HG02938 (cell line): ENCODE measurements at regions not wholly inside any gene's neighbourhood (a gene's known extent, or its start where the extent isn't known, plus 50 kb on each side); places are given as distances from the start of the nearest gene placed in this dataset.

Experiments
- ATAC-seq: cut with Tn5 transposase; IDR thresholded peaks from one replicate; pipeline ENCODE4 v1.9.1; 2021; ENCODE audit warnings: mild to moderate bottlenecking, moderate library complexity; ENCODE audit not compliant: unreplicated experiment

DNA sequence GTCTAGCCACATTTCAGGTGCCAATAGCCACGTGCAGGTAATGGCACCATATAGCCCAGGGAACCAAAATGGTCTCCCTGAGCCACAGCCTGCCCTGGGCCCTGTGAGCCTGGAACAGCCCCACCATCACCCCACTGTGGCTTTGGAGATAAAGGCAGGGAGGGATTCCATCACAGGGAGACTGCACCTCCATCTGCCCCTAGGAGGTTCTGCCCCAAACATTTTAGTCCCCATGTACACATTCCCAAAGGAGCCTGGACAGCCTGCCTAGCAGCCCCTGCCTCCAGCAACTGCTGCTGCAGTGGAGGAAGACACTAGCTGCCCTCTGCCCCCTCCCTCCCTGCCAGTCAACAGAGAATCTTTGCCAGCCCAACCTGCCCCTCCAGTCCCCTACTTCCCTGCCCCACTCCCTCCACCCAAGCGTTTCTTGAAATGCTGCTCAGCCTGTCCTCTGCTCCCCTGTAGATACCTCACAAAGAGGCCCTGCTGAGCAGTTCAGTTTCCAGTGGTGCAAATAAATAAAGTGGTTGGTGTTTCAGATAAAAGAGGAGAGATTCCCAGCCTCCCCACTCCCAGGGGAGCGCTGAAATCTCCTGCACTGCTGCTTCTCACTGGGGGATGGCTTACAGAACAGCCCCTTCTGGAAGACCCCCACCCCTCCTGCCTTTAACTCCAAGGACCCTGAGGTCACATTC lies 921.8 kb downstream of the UQCRFS1 start:
- ATAC-seq = no peak

DNA sequence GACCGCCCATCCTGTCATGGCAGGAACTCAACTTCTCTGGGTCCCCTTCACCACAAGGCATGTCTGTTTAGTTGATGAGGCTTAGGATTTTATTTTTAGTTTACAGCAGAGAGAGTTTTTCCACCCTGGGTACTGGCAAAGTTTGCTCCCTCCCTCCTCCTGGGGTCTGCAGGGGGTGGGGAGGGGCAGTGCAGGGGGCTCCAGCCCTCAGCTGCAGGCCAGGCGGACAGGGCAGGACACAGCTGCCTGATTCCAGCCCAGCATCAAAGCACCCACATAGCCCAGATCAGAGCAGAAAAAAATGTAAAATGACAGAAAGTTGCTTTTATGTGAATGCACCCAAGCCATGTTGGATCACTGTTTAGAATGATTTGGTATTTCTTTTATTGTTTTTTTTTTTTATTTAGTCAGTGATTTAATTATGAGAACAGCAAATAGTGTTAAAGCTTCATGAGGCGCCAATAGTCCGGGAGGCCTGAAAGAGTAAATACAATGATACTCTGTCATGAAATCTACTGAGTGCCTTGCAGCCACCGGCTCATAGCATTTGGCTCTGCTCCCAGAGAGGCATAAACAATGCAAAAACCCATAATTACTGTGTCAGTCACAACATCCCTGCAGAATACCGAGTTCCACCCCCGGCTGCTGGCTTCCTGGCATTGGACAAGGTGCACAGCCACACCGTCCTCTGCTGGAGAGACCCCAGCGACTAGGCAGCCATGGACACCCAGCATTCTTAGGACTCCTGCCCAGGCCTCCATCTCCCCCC lies 923.5 kb downstream of the UQCRFS1 start:
- ATAC-seq = no peak

DNA sequence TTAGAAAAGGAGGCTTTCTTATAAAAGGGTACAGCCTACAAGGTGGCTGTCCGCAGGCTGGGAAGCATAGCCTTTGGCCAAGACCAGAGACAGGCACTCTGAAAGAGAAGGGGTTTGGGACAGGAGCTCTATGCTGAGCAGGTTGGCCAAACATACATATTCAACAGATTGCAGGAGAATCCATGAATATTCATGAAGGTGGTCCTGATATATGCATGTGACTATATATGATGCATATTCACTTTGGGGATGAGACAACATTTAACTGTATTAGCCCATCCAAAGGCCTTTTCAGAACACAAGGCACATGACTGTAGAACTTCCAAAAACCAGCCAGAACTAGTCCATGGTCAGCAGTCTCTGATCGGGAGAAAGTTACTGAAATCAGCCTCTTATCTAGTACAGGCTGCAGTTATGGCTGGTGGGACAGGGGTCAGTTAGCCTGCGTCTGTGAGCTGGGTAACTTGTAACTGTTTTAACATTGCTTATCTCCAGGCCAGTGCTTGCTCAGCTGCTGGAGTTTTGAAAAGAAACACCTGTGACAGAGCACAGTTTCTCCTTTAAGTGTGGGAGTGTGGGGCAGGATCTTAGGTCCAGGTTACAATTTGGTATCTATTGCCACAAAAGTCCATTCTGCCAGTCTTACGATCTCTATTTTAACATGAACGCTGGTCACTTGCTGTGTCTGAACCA lies 924.2 kb downstream of the UQCRFS1 start:
- no peak for ATAC-seq

DNA sequence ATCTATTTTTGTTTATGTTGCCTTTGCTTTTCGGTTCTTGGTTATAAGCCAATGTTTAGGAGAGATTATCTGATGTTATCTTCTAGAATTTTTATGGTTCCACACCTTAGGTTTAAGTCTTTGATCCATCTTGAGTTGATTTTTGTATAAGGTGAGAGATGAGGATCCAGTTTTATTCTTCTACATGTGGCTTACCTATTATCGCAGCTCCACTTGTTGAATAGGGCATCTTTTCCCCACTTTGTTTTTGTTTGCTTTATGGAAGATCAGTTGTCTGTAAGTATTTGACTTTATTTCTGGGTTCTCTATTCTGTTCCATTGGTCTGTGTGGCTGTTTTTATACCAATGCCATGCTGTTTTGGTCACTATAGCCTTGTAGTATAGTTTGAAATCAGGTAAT lies 927.0 kb downstream of the UQCRFS1 start:
- no peak for ATAC-seq

DNA sequence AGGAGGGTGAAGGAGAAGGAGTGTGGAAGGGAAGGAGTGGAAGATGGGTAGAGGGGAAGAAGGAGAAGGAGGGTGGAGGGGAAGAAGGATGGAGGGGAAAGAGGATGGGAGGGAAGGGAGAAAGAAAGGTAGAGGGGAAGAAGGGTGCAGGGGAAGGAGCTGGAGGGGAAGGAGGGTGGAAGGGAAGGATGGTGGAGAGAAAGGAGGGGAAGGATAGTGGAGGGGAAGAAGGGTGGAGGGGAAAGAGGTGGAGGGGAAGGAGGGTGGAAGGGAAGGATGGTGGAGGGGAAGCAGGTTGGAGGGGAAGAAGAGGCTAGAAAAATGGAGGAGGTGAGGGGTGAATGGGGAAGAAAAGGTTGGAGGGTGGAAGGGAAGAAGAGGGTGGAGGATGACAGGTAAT lies 927.9 kb downstream of the UQCRFS1 start:
- ATAC-seq = no peak

DNA sequence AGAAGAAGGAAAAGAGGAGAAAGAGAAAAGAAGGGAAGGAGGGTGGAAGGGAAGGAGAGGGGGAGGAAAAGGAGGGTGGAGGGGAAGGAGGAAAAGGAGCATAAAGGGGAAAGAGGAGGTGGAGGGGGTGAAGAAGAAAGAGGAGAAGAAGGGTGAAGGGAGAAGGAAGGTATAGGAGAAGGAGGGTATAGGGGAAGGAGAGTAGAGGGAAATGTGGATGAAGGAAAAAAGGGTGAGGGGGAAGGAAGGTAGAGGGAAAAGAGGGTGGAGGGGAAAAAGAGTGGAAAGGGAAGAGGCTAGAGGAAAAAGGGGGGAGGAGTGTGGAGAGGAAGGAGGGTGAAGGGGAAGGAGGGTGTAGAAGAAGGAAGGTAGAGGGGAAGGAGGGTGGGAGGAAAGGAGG lies 928.6 kb downstream of the UQCRFS1 start:
- no peak for ATAC-seq

DNA sequence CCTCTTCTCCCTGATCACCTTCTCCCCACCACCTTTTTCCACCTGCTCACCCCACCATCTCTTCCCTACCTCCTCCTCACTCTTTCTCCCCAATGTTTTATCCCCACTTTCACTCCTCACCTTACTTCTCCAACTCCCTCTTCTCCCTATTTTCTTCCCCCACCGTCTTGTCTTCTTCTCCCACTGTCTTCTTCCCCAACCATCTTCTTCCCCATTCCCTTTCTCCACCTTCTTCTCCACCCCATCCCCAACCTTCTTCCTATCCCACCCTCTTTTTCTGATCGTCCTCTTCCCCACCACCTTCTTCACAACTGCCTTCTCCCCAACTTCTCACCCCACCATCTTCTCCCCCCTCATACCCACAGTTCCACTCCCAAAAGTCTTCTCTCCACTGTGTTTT lies 929.4 kb downstream of the UQCRFS1 start:
- ATAC-seq = no peak

DNA sequence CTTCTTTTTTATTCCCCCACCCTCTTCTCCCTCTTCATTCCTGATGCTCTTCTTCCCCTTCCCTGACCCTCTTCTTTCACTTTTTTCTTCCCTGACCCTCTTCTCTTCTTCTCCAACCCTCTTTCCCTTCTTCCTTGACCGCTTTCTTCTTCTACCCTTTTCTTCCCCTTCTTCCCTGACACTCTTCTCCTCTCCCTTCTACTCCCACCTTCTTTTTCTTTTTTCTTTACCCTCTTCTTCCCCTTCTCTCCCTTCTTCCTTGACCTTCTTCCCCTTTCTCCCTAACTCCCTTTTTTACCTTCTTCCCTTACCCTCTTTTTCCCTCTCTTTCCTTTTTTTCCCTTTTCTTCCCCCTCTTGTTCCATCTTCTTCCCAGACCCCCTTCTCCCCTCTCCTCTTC lies 931.3 kb downstream of the UQCRFS1 start:
- ATAC-seq = no peak

DNA sequence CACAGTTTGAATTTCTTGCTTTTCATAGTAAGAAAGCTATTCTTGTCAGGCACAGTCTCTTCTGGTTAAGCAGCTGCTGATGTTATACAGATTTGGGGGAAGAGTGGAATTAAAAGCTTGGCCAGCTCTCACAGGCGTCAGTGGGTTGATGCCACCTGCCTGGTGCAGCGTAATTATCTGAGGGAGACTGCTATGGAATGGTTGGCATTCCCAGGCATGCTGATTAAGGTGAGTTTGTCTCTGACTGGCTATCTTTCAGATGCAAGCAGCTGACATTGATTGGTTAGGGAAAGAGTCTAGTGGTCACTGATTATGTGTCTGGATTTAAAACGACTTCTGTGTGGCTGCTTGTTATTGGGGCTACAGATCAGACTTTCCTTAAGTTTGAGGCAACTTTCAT lies 948.4 kb downstream of the UQCRFS1 start:
- no peak for ATAC-seq

DNA sequence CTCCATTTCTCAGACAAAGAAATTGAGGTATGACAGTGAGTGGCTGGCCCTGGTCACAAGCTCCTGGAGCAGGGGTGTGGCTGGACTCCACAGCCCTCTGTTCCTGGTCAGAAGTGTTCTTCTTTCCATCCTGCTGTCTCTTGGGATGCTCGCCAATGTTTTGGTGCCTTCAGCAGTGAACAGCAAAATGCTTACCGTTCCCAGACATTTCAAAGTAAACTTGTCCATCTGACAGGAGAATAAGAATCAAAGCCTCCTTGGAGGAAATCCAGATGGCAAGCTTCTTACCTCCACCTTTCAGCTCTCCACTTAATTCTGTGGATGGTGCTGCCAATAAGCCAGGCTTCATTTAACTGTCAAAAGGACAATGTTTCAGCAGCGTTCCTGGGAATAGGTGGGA lies 954.1 kb downstream of the UQCRFS1 start:
- ATAC-seq = no peak

DNA sequence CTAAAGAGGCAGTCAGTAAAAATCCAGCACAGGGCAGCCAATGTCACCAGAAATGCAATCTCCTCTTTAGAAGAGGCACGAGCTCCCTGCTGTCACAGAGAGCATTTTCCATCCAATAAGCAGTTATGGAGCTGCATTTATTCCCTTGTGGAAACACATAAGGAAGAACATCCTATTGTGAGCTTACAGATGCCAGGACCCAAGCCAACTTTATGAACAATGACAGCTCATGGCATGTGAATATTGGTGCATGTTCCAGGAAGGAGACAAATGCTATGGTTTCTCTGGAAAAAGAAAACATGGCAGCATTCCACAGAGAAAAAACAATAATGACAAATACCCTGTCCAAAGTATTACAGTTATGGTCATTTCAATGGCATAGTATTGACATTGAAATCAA lies 955.6 kb downstream of the UQCRFS1 start:
- no peak for ATAC-seq

DNA sequence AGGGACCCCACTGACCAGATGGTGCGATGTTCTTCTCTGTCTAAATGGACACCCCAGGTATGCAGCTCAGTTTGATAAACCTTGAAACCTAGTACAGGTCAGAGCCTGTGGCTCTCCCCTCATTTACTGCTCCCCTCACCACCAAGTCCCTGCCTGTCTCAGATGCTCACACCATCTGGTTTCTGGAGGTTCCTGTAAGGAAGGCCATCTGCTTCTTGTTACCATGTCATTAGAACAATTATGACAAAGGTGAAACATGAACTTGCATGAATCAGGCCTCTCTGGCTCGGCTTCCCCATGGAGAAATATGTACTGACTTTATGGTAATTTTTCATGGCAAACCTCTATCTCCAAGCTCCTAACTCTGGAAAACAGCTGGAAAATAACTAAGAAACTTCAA lies 965.7 kb downstream of the UQCRFS1 start:
- no peak for ATAC-seq

DNA sequence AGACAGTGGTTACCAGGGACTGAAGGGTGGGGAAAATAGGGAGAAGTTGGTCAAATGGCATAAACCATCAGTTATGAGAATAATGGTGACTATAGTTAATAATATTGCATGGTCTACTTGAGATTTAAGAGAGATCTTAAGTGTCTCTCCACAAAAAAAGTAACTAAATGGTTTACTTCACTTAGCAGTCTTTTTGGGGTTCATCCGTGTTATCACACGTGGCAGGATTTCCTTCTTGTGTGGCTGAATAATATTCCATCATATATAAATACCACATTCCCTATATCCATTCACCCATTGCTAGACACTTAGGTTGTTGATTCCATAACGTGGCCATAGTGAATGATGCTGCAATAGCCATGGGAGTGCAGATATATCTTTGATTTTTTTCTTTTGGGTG lies 967.0 kb downstream of the UQCRFS1 start:
- ATAC-seq = no peak

DNA sequence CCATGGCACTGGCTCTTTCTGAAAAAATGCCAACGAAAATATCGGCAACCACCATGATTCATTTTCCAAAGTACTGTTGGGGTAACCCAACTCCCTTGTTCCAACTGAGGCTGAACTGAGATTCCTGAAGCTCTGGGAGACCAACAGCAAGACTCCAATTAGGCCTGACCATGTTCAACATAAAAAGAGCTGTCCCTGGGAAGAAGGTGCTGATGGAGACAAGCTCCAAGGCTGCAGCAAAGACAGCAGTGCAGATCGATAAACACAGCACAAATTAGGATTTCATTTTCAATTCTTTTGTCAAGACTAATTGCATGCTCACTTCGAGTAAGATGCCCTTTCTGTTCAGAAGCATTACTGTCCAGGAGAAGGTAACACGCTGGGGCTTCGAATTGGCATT lies 968.0 kb downstream of the UQCRFS1 start:
- ATAC-seq = no peak

DNA sequence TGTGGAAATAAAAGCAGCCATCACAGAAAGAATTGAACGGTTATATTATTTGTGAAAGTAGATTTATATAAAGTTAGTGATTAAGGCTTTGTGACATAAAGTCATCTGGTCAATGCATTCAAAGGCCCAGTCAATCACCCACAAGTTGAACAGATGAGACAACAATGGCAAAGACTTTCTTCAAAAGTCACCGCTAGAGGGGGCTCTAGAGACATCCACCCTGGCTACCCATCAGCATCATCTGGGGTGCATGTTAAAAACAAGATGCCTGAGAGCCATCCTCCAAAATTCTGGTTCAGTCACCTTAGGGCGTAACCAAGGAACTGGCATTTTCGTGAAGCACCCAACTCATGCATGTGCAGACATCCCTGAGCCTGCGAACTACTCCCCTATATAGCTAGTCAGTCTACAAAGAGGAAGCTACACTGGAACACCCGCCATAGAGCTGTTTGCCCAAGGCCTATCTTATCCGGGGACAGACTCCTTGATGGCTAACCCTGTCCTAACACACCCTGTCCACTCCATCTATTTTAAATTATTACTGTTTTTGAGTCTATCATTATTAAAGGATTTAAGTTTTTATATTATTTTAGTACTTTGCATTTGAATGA lies 970.5 kb downstream of the UQCRFS1 start:
- no peak for ATAC-seq

DNA sequence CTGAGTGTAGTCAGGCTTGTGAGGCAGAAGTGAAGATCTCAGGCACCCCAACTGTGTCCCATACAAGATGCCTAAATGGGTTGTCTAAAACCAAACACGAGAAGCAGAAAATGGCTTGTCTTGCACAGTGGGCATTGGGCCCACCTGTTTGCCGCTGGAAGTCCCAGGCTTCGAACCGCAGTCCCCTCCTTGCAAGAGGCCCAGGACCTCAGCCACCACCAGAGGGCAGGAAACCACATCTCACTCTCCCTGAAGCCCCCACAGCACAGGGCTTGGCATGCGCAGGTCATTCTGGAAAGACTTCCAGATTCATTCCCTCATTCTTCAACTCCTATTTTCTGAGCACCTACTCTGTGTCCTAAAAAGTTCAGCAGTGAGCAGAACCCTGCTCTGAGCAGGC lies 973.7 kb downstream of the UQCRFS1 start:
- ATAC-seq = no peak

DNA sequence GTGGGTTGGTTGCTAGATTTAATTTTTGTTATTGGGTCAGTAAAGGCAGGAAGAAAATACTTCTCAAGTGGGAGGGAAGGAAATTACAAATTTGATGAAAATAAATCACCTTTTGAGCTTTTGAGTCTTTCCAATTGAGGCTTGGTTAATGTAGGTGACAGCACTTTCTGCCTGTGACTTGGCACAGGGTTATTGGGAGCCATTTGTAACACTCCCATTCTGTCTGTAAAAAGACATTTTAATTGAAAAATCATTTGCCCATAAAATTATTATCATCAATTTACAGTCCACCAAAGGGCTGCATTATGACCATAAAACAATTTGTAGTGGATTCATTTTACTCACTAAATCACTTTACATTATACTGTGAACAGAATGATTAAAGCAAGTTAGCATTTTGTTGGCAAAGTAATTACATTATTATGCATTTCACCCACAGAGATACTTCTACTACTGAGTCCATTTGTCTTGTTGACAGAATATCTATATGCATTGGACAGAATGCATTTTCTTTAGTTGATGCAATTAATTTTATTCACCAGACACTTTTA lies 974.6 kb downstream of the UQCRFS1 start:
- no peak for ATAC-seq

DNA sequence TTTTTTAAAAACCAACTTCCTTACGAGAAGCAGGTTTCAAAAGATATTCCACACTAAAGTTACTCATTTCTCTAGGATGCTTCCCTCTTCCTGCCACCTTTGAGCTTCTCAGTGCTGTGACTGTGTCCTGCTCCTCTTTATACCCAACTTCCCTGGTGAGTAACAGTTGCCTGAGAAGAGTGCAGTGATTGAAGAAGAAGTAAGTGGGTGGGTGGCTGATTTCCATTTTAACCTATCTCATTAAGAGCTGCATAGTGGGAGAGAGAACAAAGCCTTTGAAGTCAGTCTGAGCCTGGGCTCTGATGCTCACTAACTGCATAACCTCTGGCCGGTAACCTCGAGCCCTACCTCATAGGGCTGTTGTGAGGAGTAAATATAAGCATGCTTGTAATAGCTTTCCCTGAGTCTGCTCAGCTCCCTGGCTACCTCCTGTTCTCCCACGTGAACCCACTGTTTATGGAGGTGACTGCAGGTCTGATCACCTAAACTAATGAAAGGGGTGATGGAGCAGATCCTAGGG lies 977.3 kb downstream of the UQCRFS1 start:
- ATAC-seq = no peak

DNA sequence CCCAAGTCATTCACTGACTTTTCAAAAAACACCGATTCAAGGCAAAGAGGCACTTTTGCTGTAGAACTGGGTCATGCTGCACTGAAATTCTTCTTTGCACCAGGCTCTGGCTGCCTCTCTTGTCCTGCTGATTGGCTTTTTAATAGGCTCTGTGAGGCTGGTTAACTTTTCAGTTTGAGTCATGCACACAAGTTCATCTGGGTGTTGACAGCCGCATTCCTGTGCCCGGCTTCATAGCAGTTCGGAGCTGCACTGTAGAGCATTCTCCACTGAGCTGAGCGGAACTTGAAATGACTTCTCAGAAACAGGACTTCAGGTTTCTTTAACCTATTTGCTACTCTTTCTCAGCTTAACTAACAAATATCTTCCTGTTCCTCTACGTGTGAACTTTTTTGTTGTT lies 978.3 kb downstream of the UQCRFS1 start:
- ATAC-seq = no peak

DNA sequence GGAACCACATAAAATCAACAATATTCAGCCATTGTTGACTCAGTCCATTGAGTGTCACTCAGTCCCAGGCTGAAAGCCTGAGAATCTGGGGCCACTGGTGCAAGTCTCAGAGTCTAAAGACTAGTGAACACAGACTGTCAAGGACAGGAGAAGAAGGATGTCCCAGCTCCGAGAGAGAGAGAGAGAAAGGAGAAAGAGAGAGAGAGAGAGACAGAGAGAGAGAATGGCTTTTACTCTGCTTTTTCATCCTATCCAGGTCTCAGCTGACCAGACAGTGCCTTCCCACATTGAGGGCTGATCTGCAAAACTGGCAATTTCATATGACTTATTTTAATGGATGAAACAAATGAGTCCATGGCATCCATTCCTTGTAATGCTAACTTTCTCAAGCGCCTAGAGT lies 984.1 kb downstream of the UQCRFS1 start:
- no peak for ATAC-seq

DNA sequence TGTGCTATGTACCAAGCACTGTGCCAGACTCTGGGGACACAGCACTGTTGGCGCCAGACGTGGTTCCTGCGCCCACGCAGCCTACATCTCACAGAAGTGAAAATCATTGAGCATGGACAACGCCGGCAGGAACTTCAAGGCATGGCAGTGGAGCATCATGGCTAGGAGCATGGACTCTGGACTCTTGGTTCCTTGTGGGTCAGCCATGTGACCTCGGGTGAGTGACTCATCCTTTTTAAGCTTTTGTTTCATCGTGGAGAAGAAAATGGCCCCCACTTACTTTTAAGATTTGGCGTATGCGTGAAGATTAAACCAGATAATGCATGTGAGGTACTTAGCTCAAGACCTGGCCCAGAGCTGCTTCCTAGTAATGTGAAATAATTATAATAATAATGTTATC lies 988.5 kb downstream of the UQCRFS1 start:
- ATAC-seq = no peak
